ENCODE measurements at regions not wholly inside any gene's neighbourhood (a gene's known extent, or its start where the extent isn't known, plus 50 kb on each side); places are given as distances from the start of the nearest gene placed in this dataset.

- DNase-seq = no peak
Measured at GRCh38 chr12:132426349-132427173, 63.4 kb upstream of the FBRSL1 start.

- DNase-seq = no peak
Measured at GRCh38 chr12:132424811-132425210, 65.1 kb upstream of the FBRSL1 start.

- peak in 26 of 56 donors; percentile 2 to 66 (median 30) for DNase-seq
Measured at GRCh38 chr12:132423820-132424645, 65.9 kb upstream of the FBRSL1 start.

- DNase-seq = peak in 1 of 56 donors; percentile 27
Measured at GRCh38 chr12:132423251-132423819, 66.6 kb upstream of the FBRSL1 start.

- DNase-seq = no peak
Measured at GRCh38 chr12:132422381-132423043, 67.4 kb upstream of the FBRSL1 start.

GRCh38 chr12:132422040-132422380, 67.9 kb upstream of the FBRSL1 start:
- no peak for DNase-seq

GRCh38 chr12:132419631-132420246, 70.2 kb upstream of the FBRSL1 start:
- DNase-seq = no peak

GRCh38 chr12:132418393-132418925, 71.5 kb upstream of the FBRSL1 start:
- DNase-seq = no peak

- no peak for DNase-seq
Measured at GRCh38 chr12:132417741-132418140, 72.2 kb upstream of the FBRSL1 start.

GRCh38 chr12:132416827-132417226, 73.1 kb upstream of the FBRSL1 start:
- no peak for DNase-seq

GRCh38 chr12:132416121-132416673, 73.8 kb upstream of the FBRSL1 start:
- no peak for DNase-seq

- DNase-seq = no peak
Measured at GRCh38 chr12:132415327-132416120, 74.4 kb upstream of the FBRSL1 start.

GRCh38 chr12:132414634-132415326, 75.2 kb upstream of the FBRSL1 start:
- peak in 47 of 56 donors; percentile 5 to 77 (median 42) for DNase-seq

GRCh38 chr12:132413931-132414588, 75.9 kb upstream of the FBRSL1 start:
- no peak for DNase-seq

- no peak for DNase-seq
Measured at GRCh38 chr12:132411457-132411856, 78.5 kb upstream of the FBRSL1 start.

GRCh38 chr12:132410849-132411248, 79.1 kb upstream of the FBRSL1 start:
- DNase-seq = no peak

GRCh38 chr12:132410296-132410625, 79.7 kb upstream of the FBRSL1 start:
- no peak for DNase-seq

- no peak for DNase-seq
Measured at GRCh38 chr12:132409495-132410295, 80.3 kb upstream of the FBRSL1 start.
